SH-SY5Y (cell line): ENCODE measurements at regions not wholly inside any gene's neighbourhood (a gene's known extent, or its start where the extent isn't known, plus 50 kb on each side); places are given as distances from the start of the nearest gene placed in this dataset.

Source experiments
- GATA2 ChIP-seq: IDR thresholded peaks from 2 replicates; pipeline ENCODE4 v1.6.1; 2011; ENCODE audit warnings: mild to moderate bottlenecking, low read depth, low read length
- GATA3 ChIP-seq: IDR thresholded peaks from 2 replicates; pipeline ENCODE4 v1.6.1; 2011; ENCODE audit warnings: low read depth, mild to moderate bottlenecking, low read length, moderate library complexity

- TF ChIP-seq GATA2 (no peak), GATA3 (no peak)
Observed at GRCh38 chr14:99029916-99030305, 242.1 kb downstream of the BCL11B start.
